ENCODE measurements at regions not wholly inside any gene's neighbourhood (a gene's known extent, or its start where the extent isn't known, plus 50 kb on each side); places are given as distances from the start of the nearest gene placed in this dataset.

DNA sequence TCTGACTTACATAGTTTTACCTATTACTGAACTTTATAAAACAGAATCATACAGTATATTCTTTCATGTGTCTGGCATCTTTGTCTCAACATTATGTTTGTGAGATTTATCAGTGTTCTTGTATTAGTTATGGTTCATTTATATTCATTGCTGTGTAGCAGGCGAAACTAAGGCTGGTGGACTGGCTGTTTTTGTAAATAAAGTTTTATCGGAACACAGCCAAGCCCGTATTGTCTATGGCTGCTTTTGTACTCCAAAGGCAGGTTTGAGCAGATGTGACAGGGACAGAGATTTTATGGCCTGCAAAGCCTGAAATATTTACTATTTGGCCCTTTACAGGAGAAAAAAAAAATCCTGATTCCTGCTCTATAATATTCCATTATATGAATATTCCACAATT is 405.8 kb upstream of the RGS6 start:
- intact Hi-C loops (cut with DNase I), result no loop called here
- ATAC-seq, result no peak

DNA sequence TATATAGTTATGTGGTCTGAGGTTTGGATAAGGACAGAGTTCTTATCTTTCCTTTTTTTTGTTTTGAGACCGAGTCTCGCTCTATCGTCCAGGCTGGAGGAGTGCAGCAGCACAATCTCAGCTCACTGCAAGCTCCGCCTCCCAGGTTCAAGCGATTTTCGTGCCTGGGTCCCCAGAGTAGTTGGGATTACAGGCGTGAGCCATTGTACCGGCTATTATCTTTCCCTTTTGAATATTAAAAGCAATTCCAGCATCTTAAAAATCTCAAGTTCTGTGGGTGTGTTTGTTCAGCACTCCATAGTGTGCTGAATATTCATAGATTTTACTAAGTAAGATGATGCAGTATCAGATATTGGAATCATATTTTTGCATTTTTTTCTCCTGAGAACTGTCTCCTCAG is 404.4 kb upstream of the RGS6 start:
- no peaks in the 10 kb centered on the region for H3K27me3 ChIP-seq
- TF ChIP-seq CTCF (IDR thresholded peaks at IDR 0.05), result no peak
- ATAC-seq (no peak), DNase-seq (no peak), FAIRE-seq (no peak)
- 90 to 93% methylated on average over 8 of the region's 8 CpGs for WGBS, 2 donors
- no peak overlapping the region for H3K4me3 ChIP-seq
- no peaks in the 10 kb centered on the region for H3K9me3 ChIP-seq
- no peaks in the 10 kb centered on the region for H3K4me1 ChIP-seq
- H3K36me3 ChIP-seq, result no peaks in the 10 kb centered on the region
- intact Hi-C loops (cut with DNase I), result no loop called here
- no peak overlapping the region for H3K27ac ChIP-seq

More for the DNA sequence above, 405.8 kb upstream of the RGS6 start:
- no peaks in the 10 kb centered on the region for H3K9me3 ChIP-seq
- no peak overlapping the region for H3K27ac ChIP-seq
- 97% methylated on average over 3 of the region's 3 CpGs for WGBS, 2 donors
- no peaks in the 10 kb centered on the region for H3K27me3 ChIP-seq
- no peak overlapping the region for H3K4me3 ChIP-seq
- H3K4me1 ChIP-seq, result peaks cover 0 to 3% (median 0%) of the 10 kb centered on the region in 3 donors
- H3K36me3 ChIP-seq, result no peaks in the 10 kb centered on the region
- FAIRE-seq (no peak), DNase-seq (no peak)
- TF ChIP-seq CTCF (IDR thresholded peaks at IDR 0.05), result no peak

- Histone ChIP-seq H3K27ac (no peak overlapping the region), H3K4me1 (no peaks in the 10 kb centered on the region), H3K9me3 (no peaks in the 10 kb centered on the region), H3K36me3 (no peaks in the 10 kb centered on the region), H3K27me3 (no peaks in the 10 kb centered on the region), H3K4me3 (no peak overlapping the region)
- FAIRE-seq (no peak), DNase-seq (peak in 1 of 6 donors; percentile 10), ATAC-seq (peak in 3 of 4 donors; percentile 67 to 76 (median 70))
- intact Hi-C loops (cut with DNase I), result no loop called here
- WGBS, 2 donors, result 83 to 89% methylated on average over 4 of the region's 4 CpGs
- no peak for TF ChIP-seq CTCF (IDR thresholded peaks at IDR 0.05)
These were observed 402.4 kb upstream of the RGS6 start for GRCh38 chr14:71529848-71530247.

DNA sequence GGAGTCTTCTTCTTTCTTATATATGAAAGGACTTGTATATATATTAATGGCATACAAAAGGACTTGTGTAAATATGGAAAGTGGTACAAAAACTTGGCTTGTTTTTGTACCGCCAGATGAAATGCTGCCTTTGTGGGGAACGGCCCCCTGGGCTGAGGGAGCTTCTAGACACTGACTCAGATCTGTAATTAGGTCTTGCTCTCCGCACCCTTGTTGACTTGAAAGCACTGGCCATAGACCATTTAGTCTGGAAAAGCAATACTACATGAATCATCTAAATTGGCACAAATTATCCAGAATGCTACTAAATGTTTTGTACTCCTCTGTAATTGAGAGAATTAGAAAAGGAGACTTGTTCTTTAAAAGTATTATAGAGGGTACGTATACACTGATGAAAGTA is 399.9 kb upstream of the RGS6 start:
- H3K4me3 ChIP-seq, result no peak overlapping the region
- H3K27ac ChIP-seq, result no peak overlapping the region
- no peaks in the 10 kb centered on the region for H3K27me3 ChIP-seq
- ATAC-seq (peak in 2 of 4 donors; percentile 47 to 52), FAIRE-seq (no peak), DNase-seq (no peak)
- 89 to 93% methylated on average over 4 of the region's 4 CpGs for WGBS, 2 donors
- H3K4me1 ChIP-seq, result peaks cover 0 to 5% (median 3%) of the 10 kb centered on the region in 3 donors
- intact Hi-C loops (cut with DNase I), result no loop called here
- no peak for TF ChIP-seq CTCF (IDR thresholded peaks at IDR 0.05)
- H3K36me3 ChIP-seq, result no peaks in the 10 kb centered on the region
- H3K9me3 ChIP-seq, result no peaks in the 10 kb centered on the region

DNA sequence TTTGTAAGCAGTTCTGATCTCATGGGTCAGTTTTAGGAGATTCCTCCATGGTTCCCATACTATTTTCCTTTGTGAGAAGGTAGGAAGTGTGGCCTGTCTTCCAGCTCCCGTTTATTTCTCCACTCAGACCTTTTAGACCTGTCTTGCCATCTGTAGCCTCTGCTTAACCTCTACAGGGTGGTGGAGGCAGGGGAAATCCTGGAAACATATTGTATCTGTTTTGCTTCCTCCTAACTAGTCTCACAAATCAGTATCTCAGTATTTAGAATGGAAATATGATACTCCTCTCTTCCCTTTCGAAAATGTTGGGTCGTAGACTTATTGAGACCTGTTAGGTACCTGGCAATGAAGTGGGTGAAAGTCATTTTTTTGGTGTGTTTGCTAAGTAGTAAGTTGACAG is 399.4 kb upstream of the RGS6 start:
- 85 to 91% methylated on average over 3 of the region's 3 CpGs for WGBS, 2 donors
- Histone ChIP-seq H3K36me3 (no peaks in the 10 kb centered on the region), H3K4me1 (peaks cover 0 to 5% (median 3%) of the 10 kb centered on the region in 3 donors), H3K4me3 (no peak overlapping the region), H3K27me3 (no peaks in the 10 kb centered on the region), H3K9me3 (no peaks in the 10 kb centered on the region), H3K27ac (no peak overlapping the region)
- DNase-seq, result no peak
- no peak for ATAC-seq
- FAIRE-seq, result no peak
- intact Hi-C loops (cut with DNase I), result no loop called here
- no peak for TF ChIP-seq CTCF (IDR thresholded peaks at IDR 0.05)
